Activated naive CD8-positive, alpha-beta T cell (primary cell): ENCODE measurements at regions not wholly inside any gene's neighbourhood (a gene's known extent, or its start where the extent isn't known, plus 50 kb on each side); places are given as distances from the start of the nearest gene placed in this dataset.

Experiments
- H3K27ac Mint-ChIP-seq: one replicate; pipeline ENCODE4 v1.8.0; 2021; ENCODE audit warnings: mixed read lengths
- H3K27me3 Mint-ChIP-seq: one replicate; pipeline ENCODE4 v1.8.0; 2021; ENCODE audit warnings: mixed read lengths
- H3K36me3 Mint-ChIP-seq: one replicate; pipeline ENCODE4 v1.8.0; 2021; ENCODE audit warnings: mixed read lengths
- H3K4me1 Mint-ChIP-seq: one replicate; pipeline ENCODE4 v1.8.0; 2021; ENCODE audit warnings: low read depth, mixed read lengths
- H3K4me3 Mint-ChIP-seq: one replicate; pipeline ENCODE4 v1.8.0; 2021; ENCODE audit warnings: mild to moderate bottlenecking, mixed read lengths
- H3K9me3 Mint-ChIP-seq: one replicate; pipeline ENCODE4 v1.8.0; 2021; ENCODE audit warnings: low read depth, mixed read lengths

DNA sequence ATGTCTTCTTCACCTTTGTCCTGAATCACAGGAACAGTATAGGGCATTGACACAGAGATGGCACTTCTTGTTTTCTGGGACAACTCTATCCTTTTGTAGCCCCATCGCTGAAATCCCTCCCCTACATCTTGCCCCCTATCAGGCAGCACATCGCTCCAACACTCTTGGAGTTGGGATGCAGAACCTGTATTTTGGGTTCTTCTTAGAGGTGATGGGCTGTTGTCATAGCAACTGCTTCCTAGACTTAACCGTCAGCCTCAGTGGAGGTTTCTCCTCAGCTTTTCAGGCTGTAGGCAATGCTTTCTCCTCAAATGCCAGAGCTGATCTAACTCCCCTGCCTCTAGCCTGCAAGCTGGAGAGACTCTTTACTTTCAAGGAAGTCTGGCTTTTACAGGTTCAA is 99.9 kb upstream of the SPRED2 start:
- Mint-ChIP-seq H3K9me3 (no peaks in the 10 kb centered on the region), H3K36me3 (no peaks in the 10 kb centered on the region), H3K27ac (no peak overlapping the region), H3K27me3 (no peaks in the 10 kb centered on the region), H3K4me3 (no peak overlapping the region), H3K4me1 (no peaks in the 10 kb centered on the region)

DNA sequence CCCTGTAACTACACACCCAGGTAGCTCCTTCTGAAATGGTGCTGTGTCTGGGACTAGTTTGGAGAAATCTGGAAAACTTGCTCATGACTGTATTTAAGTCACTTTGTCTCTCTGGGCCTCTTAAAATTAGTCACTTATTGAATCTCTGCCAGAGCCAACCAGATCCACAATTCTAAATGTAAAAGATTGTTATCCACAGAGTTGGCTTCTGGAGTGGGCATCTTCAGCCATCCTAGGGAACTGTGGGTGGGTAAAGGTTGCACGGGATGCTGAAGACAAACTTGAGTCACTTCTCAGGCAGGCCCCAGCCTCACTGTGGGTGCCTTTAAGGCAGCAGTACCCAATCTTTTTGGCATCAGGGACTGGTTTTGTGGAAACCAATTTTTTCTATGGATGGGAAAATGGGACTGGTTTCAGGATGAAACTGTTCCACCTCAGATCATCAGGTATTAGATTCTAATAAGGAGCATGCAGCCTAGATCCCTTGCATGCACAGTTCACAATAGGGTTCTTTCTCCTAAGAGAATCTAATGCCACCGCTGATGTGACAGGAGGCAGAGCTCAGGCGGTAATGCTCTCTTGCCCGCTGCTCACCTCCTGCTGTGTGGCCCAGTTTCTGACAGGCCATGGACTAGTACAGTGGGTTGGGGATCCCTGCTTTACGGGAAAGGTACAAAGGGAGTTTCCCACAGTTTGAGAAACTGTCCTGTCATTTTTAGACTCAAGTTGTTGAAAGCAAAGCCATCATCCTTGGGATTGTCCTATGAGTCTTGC is 98.3 kb upstream of the SPRED2 start:
- no peaks in the 10 kb centered on the region for H3K36me3 Mint-ChIP-seq
- no peaks in the 10 kb centered on the region for H3K9me3 Mint-ChIP-seq
- no peak overlapping the region for H3K4me3 Mint-ChIP-seq
- no peaks in the 10 kb centered on the region for H3K27me3 Mint-ChIP-seq
- H3K27ac Mint-ChIP-seq = no peak overlapping the region
- H3K4me1 Mint-ChIP-seq = no peaks in the 10 kb centered on the region

DNA sequence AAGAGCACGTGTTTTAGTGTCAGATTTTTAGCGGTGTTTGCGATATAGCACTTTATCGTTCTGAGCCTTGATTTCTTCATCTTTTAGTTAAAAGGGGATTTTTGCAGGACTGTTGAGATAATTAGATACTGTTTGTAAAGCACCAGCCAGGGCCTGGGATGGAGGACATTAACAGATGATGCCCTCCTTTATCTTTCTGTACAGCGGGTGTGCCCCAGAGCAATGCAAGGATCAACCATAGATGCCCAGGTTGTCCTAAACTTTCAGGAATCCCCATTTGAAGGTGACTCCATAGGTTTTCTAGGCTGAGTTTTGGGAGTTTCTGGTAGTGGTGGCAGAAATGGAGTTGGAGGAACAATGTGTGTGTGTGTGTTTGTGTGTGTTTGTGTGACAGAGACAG is 97.0 kb upstream of the SPRED2 start:
- peaks cover 1% of the 10 kb centered on the region for H3K27me3 Mint-ChIP-seq
- no peak overlapping the region for H3K27ac Mint-ChIP-seq
- no peaks in the 10 kb centered on the region for H3K36me3 Mint-ChIP-seq
- H3K4me1 Mint-ChIP-seq = no peaks in the 10 kb centered on the region
- H3K4me3 Mint-ChIP-seq = no peak overlapping the region
- H3K9me3 Mint-ChIP-seq = peaks cover 8% of the 10 kb centered on the region

DNA sequence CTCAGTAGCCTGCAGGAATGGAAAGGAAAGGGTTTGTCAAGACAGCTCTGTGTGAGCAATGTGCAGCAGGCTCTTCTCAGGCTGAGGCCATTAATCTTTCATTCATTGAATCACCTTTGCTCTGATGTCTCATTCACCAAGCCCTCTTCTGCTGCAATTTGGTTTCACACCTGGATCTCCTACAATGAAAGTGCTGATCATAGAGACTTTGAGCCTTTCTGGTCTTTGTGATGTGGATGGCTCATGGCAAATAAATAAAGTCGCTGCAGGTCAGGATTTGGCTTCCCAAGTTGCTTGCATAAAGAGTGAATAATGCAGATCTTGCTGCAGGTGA is 95.8 kb upstream of the SPRED2 start:
- Mint-ChIP-seq H3K4me1 (no peaks in the 10 kb centered on the region), H3K36me3 (no peaks in the 10 kb centered on the region), H3K9me3 (peaks cover 9% of the 10 kb centered on the region), H3K27ac (no peak overlapping the region), H3K27me3 (peaks cover 3% of the 10 kb centered on the region), H3K4me3 (no peak overlapping the region)

- peaks cover 3% of the 10 kb centered on the region for H3K27me3 Mint-ChIP-seq
- no peaks in the 10 kb centered on the region for H3K4me1 Mint-ChIP-seq
- H3K9me3 Mint-ChIP-seq = peaks cover 9% of the 10 kb centered on the region
- no peak overlapping the region for H3K4me3 Mint-ChIP-seq
- no peaks in the 10 kb centered on the region for H3K36me3 Mint-ChIP-seq
- H3K27ac Mint-ChIP-seq = no peak overlapping the region
These were observed 95.2 kb upstream of the SPRED2 start for GRCh38 chr2:65527451-65528240.

- peaks cover 3% of the 10 kb centered on the region for H3K27me3 Mint-ChIP-seq
- no peaks in the 10 kb centered on the region for H3K4me1 Mint-ChIP-seq
- no peak overlapping the region for H3K4me3 Mint-ChIP-seq
- H3K9me3 Mint-ChIP-seq = peaks cover 9% of the 10 kb centered on the region
- H3K27ac Mint-ChIP-seq = no peak overlapping the region
- no peaks in the 10 kb centered on the region for H3K36me3 Mint-ChIP-seq
These were observed 93.3 kb upstream of the SPRED2 start for GRCh38 chr2:65525616-65526231.

GRCh38 chr2:65522922-65523321 is 90.5 kb upstream of the SPRED2 start:
- H3K9me3 Mint-ChIP-seq = peaks cover 9% of the 10 kb centered on the region

DNA sequence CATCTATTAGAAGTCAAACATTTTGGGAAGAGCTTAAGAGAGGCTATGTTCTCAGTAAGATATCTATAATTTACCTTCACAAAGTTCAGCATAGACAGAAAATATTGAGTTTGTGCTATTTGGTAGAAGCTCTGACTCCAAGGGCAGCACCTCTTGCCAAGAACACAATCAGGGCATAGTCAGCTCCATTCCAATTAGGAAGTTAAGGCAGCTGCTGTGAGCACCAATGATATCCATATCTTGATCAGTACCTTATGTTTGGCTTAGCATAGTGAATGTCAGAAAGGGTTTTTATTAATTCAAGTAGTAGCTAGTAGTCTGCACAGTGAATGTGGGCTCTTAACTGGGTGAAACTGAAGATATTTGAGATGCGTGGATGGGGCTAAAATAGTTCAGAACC is 86.4 kb upstream of the SPRED2 start:
- H3K27me3 Mint-ChIP-seq = no peaks in the 10 kb centered on the region
- H3K27ac Mint-ChIP-seq = no peak overlapping the region
- no peaks in the 10 kb centered on the region for H3K4me1 Mint-ChIP-seq
- H3K36me3 Mint-ChIP-seq = no peaks in the 10 kb centered on the region
- H3K4me3 Mint-ChIP-seq = no peak overlapping the region
- no peaks in the 10 kb centered on the region for H3K9me3 Mint-ChIP-seq

More at GRCh38 chr2:65522922-65523321, 90.5 kb upstream of the SPRED2 start:
- no peak overlapping the region for H3K27ac Mint-ChIP-seq
- H3K4me1 Mint-ChIP-seq = no peaks in the 10 kb centered on the region
- H3K4me3 Mint-ChIP-seq = no peak overlapping the region
- H3K36me3 Mint-ChIP-seq = no peaks in the 10 kb centered on the region
- peaks cover 3% of the 10 kb centered on the region for H3K27me3 Mint-ChIP-seq

DNA sequence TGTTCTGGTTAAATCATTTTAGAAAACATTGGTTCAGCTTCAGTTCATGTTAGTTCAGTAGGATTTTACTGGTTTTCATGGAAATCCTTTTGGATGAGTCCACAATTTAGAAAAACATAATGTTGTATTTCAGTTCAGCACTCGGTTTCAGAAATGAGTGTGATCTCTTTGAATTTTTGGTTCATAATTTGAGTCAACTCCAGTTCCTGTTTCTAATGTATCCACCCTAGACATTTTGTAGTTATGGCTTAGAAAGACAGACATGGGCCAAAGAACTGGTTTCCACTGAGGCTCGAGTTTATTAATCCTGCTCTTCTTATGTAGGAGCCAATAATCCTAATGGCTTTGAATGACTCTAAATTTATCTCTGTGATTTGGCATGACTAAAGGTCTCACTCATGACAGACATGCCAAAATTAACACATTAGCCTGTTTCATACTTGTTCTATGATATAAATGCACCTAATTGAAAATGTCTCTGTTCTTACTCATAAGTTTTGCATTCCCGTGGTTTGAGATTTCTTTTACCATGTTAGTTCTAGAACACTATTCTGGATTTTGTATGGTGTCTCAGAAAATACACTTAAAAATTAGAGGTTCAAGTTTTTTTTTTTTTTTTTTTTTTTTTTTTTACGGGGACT is 82.3 kb upstream of the SPRED2 start:
- H3K4me3 Mint-ChIP-seq = no peak overlapping the region
- H3K27me3 Mint-ChIP-seq = no peaks in the 10 kb centered on the region
- no peak overlapping the region for H3K27ac Mint-ChIP-seq
- H3K36me3 Mint-ChIP-seq = no peaks in the 10 kb centered on the region
- no peaks in the 10 kb centered on the region for H3K4me1 Mint-ChIP-seq
- H3K9me3 Mint-ChIP-seq = no peaks in the 10 kb centered on the region

DNA sequence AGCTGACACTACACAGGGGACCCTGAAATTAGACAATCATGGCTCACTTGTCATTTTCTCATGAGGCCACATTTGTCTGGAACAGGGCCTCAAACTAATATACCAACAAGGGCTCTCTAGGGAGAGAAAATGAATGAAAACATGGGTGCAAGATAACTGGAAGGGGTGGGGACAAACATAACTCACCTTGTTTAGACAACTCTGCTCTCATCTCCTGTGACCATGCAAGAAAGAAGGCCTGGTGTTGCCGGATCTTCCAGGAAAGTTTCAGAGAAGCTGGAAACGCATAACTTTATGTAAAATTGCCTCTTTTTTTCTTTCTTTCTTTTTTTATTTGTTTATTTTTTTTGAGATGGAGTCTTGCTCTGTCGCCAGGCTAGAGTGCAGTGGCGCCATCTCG is 80.4 kb upstream of the SPRED2 start:
- Mint-ChIP-seq H3K27me3 (peaks cover 1% of the 10 kb centered on the region), H3K9me3 (no peaks in the 10 kb centered on the region), H3K4me3 (no peak overlapping the region), H3K4me1 (no peaks in the 10 kb centered on the region), H3K36me3 (no peaks in the 10 kb centered on the region), H3K27ac (no peak overlapping the region)

DNA sequence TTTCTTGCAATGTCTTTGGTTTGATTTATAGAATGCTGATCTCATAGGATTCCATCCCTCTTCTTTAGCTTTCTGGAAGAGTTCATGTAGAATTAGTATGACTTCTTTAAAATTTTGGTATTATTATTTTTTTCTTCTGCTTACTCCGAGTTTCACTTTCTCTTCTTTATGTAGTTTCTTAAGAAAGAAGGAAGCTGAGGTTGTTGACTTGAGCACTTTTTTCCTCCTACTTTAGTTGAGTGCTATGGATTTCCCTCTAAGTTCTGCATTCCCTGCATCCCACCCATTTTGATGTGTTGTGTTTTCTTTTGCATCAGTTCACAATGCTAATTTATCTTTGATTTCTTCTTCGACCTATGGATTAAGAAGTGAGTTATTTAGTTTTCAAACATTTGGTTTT is 78.9 kb upstream of the SPRED2 start:
- H3K9me3 Mint-ChIP-seq = peaks cover 3% of the 10 kb centered on the region
- H3K36me3 Mint-ChIP-seq = no peaks in the 10 kb centered on the region
- H3K4me3 Mint-ChIP-seq = no peak overlapping the region
- no peaks in the 10 kb centered on the region for H3K4me1 Mint-ChIP-seq
- no peak overlapping the region for H3K27ac Mint-ChIP-seq
- H3K27me3 Mint-ChIP-seq = peaks cover 1% of the 10 kb centered on the region

DNA sequence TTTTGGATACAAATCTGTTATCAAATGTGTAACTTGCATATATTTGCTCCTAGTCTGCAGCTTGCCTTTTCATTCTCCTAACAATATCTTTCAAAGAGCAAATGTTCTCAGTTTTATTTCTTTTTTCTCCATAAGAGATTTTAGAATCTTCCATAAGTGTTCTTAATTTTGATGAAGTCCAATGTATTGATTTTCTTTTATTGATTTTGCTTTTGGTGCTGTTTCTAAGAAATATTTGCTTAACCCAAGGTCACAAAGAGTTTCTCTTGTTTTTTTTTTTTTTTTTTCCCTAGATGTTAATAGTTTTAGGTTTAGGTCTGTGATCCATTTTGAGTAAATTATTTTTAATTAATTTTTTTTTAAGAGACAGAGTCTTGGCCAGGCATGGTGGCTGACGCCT is 75.8 kb upstream of the SPRED2 start:
- no peak overlapping the region for H3K27ac Mint-ChIP-seq
- H3K27me3 Mint-ChIP-seq = peaks cover 1% of the 10 kb centered on the region
- no peak overlapping the region for H3K4me3 Mint-ChIP-seq
- peaks cover 3% of the 10 kb centered on the region for H3K9me3 Mint-ChIP-seq
- no peaks in the 10 kb centered on the region for H3K36me3 Mint-ChIP-seq
- no peaks in the 10 kb centered on the region for H3K4me1 Mint-ChIP-seq

DNA sequence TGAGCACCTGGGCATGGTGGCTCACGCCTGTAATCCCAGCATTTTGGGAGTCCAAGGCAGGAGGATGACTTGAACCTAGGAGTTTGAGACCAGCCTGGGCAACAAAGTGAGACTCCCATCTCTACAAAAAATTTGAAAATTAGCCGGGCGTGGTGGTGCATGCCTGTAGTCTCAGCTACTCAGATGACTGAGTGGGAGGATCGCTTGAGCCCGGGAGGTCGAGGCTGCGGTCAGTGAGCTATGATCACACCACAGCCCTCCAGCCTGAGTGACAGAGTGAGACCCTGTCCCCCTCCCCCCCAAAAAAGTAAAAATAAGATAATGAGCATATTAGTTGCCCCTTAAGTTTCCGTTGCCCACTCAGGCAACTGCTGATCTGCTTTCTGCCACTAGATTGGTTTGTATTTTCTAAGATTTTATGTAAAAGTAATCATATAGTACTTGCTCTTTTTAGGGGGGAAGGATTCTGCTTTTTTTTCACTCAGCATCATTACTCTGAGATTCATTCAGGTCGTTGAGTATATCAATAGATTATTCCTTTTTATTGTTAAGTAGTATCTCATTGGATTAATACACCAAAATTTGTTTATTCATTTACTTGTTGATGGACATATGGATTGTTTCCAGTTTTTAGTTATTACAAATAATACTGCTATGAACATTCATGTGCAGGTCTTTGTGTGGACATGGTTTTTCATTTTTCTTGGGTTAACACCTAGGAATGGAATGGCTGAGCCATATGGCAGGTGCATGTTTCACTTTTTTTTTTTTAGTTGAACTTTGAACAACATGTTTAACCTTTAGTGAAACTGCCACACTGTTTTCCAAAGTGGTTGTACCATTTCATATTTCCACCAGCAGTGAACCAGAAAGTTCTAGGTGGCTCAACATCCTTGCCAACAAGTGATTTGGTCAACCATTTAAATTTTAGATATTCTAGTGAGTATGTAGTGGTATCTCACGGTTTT is 75.0 kb upstream of the SPRED2 start:
- H3K4me3 Mint-ChIP-seq = no peak overlapping the region
- H3K27ac Mint-ChIP-seq = no peak overlapping the region
- no peaks in the 10 kb centered on the region for H3K4me1 Mint-ChIP-seq
- H3K36me3 Mint-ChIP-seq = no peaks in the 10 kb centered on the region
- peaks cover 1% of the 10 kb centered on the region for H3K27me3 Mint-ChIP-seq
- peaks cover 3% of the 10 kb centered on the region for H3K9me3 Mint-ChIP-seq
